HEK293 (cell line): ENCODE measurements at regions not wholly inside any gene's neighbourhood (a gene's known extent, or its start where the extent isn't known, plus 50 kb on each side); places are given as distances from the start of the nearest gene placed in this dataset.

Experiments
- CTCF ChIA-PET: fragments of 350-600 bp; formaldehyde crosslinking; extraction: SDS; loops from one replicate; lab custom pipeline; 2021; ENCODE audit warnings: antibody characterized with exemption; lab: Yijun Ruan, JAX
- POLR2A ChIA-PET: fragments of 300-600 bp; formaldehyde crosslinking; extraction: SDS; loops from one replicate; lab custom pipeline; 2020; ENCODE audit warnings: antibody characterized with exemption, inconsistent platforms; lab: Yijun Ruan, JAX
- H3K27ac ChIP-seq: fragments of 200-500 bp; sonication (Bioruptor generic); 2 replicates; pipeline ENCODE4 v1.5.1; 2014; ENCODE audit warnings: low read depth, low read length, control low read depth, inconsistent platforms; ENCODE audit errors: extremely low read depth
- H3K36me3 ChIP-seq, 2 experiments: fragments of 200-500 bp in 1 of 2; sonication (Bioruptor generic) in 1 of 2; 1 replicate in 1 of 2; 2 replicates in 1 of 2; pipeline ENCODE4 v1.5.1; 2014 to 2017; ENCODE audit warnings: inconsistent platforms in 2 of 2, low read length in 2 of 2; ENCODE audit not compliant: control insufficient read depth in 2 of 2, insufficient read depth in 1 of 2
- H3K4me1 ChIP-seq: fragments of 200-500 bp; sonication (Bioruptor generic); 2 replicates; pipeline ENCODE4 v1.5.1; 2014; ENCODE audit warnings: mild to moderate bottlenecking, low read length, inconsistent platforms; ENCODE audit not compliant: control insufficient read depth, insufficient read depth
- H3K4me3 ChIP-seq: 2 replicates; pipeline ENCODE4 v1.5.1; 2011; ENCODE audit warnings: low read depth, mild to moderate bottlenecking, control low read depth, low read length, moderate library complexity
- H3K9me3 ChIP-seq: fragments of 200-500 bp; sonication (Bioruptor generic); 2 replicates; pipeline ENCODE4 v1.5.1; 2014; ENCODE audit warnings: low read depth, low read length, inconsistent platforms; ENCODE audit not compliant: control insufficient read depth, insufficient read depth
- BCL11B ChIP-seq: fragments of 450-650 bp; formaldehyde crosslinking; IDR thresholded peaks from 2 replicates; pipeline ENCODE4 v1.5.1; 2016; ENCODE audit warnings: low read depth, missing biosample characterization, missing genetic modification characterization
- RBAK ChIP-seq: fragments of 450-650 bp; formaldehyde crosslinking; IDR thresholded peaks from 2 replicates; pipeline ENCODE4 v1.5.1; 2016; ENCODE audit warnings: missing biosample characterization, missing genetic modification characterization
- SALL2 ChIP-seq: fragments of 450-650 bp; formaldehyde crosslinking; IDR thresholded peaks from 2 replicates; pipeline ENCODE4 v1.5.0; 2017; ENCODE audit warnings: missing biosample characterization, mild to moderate bottlenecking, missing genetic modification characterization, borderline replicate concordance
- SETDB1 ChIP-seq: IDR thresholded peaks from one replicate; pipeline ENCODE4 v1.6.1; 2017; ENCODE audit warnings: mild to moderate bottlenecking, low read length, moderate library complexity, mixed read lengths; ENCODE audit not compliant: insufficient read length
- TRIM28 ChIP-seq: IDR thresholded peaks from 2 replicates; pipeline ENCODE4 v1.6.1; 2011; ENCODE audit warnings: low read length, control low read depth, borderline replicate concordance
- ZFHX2 ChIP-seq: fragments of 450-650 bp; formaldehyde crosslinking; conservative IDR thresholded peaks from 2 replicates; pipeline ENCODE4 v1.5.1; 2016; ENCODE audit warnings: missing biosample characterization, missing genetic modification characterization
- ZFP37 ChIP-seq: fragments of 450-650 bp; formaldehyde crosslinking; IDR thresholded peaks from 2 replicates; pipeline ENCODE4 v1.5.1; 2016; ENCODE audit warnings: missing biosample characterization, missing genetic modification characterization
- ZNF174 ChIP-seq: fragments of 450-650 bp; formaldehyde crosslinking; IDR thresholded peaks from 2 replicates; pipeline ENCODE4 v1.5.0; 2017; ENCODE audit warnings: missing biosample characterization, mild to moderate bottlenecking, missing genetic modification characterization
- ZNF266 ChIP-seq: fragments of 450-650 bp; formaldehyde crosslinking; IDR thresholded peaks from 2 replicates; pipeline ENCODE4 v1.5.1; 2016; ENCODE audit warnings: missing biosample characterization, missing genetic modification characterization, low read depth
- ZNF302 ChIP-seq: fragments of 450-650 bp; formaldehyde crosslinking; IDR thresholded peaks from 2 replicates; pipeline ENCODE4 v1.5.1; 2016; ENCODE audit warnings: missing biosample characterization, missing genetic modification characterization, low read depth
- ZNF354C ChIP-seq: fragments of 450-650 bp; formaldehyde crosslinking; IDR thresholded peaks from 2 replicates; pipeline ENCODE4 v1.5.1; 2016; ENCODE audit warnings: missing biosample characterization, missing genetic modification characterization, low read depth, borderline replicate concordance
- ZNF585B ChIP-seq: fragments of 450-650 bp; formaldehyde crosslinking; IDR thresholded peaks from 2 replicates; pipeline ENCODE4 v1.5.1; 2016; ENCODE audit warnings: missing biosample characterization, missing genetic modification characterization
- ZNF677 ChIP-seq: fragments of 450-650 bp; IDR thresholded peaks from 2 replicates; pipeline ENCODE4 v1.5.0; 2018; ENCODE audit warnings: missing biosample characterization, mild to moderate bottlenecking, missing genetic modification characterization, moderate library complexity
- TF ChIP-seq, protein P1 (sequence below): fragments of 450-650 bp; formaldehyde crosslinking; conservative IDR thresholded peaks from 2 replicates; pipeline ENCODE4 v1.5.1; 2016; ENCODE audit warnings: low read depth, missing biosample characterization, missing genetic modification characterization
- TF ChIP-seq, protein P2 (sequence below): fragments of 450-650 bp; formaldehyde crosslinking; conservative IDR thresholded peaks from 2 replicates; pipeline ENCODE4 v1.5.1; 2016; ENCODE audit warnings: low read depth, missing biosample characterization, missing genetic modification characterization

DNA sequence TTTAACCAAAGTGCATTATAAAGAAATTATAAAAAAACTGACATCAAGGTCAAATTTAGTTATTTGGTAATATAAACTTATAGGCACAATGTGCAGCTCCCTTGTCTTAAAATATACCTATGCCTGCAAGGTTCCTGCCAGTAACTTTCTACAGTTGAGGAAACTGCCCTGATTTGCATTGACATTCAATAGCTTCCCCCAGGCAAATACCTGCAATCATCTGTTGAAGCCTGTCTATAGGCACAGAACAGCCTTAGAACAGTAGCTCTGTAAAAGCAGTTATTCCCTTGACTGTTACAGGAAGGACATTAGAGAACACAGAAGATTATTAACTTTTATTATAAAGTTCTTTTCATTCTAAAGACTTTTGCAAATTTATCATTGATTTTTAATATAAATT, 1239.5 kb downstream of the PCDH9 start (continued):
- TF ChIP-seq ZNF302 (tag by site-specific recombination) (no peak), RBAK (tag by site-specific recombination) (no peak)

DNA sequence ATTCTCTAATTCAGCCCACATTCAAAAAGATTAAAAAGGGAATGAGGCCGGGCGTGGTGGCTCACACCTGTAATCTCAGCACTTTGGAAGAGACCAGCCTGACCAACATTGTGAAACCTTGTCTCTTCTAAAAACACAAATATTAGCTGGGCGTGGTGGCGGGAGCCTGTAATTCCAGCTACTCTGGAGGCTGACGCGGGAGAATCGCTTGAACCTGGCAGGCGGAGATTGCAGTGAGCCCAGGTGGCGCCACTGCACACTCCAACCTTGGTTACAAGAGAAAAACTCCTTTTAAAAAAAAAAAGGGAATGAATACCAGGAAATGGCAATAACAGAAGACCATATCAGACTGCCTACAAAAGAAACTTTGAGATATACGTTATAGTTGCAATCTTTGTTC, 1244.5 kb downstream of the PCDH9 start:
- POLR2A ChIA-PET, result no interaction called here
- TF ChIP-seq ZNF354C (tag by site-specific recombination) (no peak), ZFP37 (tag by site-specific recombination) (no peak)
- TF ChIP-seq, all 188 proteins: peak for 0

DNA sequence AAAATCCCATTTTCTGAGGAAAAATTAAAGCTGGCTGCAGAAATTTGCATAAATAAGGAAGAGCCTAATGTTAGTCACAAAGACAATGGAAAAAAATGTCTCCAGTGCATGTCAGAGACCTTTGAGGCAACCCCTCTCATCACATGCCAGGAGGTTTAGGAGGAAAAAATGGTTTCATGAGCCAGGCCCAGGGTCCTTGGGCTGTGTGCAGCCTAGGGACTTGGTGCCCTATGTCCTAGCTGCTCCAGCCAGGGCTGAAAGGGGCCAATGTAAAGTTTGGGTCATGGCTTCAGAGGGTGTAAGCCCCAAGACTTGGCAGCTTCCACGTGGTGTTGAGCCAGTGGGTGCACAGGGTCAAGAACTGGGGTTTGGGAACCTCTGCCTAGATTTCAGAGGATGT, 1252.6 kb downstream of the PCDH9 start:
- no peak overlapping the region for H3K4me3 ChIP-seq
- ChIA-PET POLR2A (no interaction called here), CTCF (no interaction called here)
- H3K36me3 ChIP-seq, result no peaks in the 10 kb centered on the region
- H3K9me3 ChIP-seq, result no peaks in the 10 kb centered on the region
- H3K27ac ChIP-seq, result no peak overlapping the region
- H3K4me1 ChIP-seq, result no peaks in the 10 kb centered on the region
- peak; percentile 65 for TF ChIP-seq SETDB1
- peak; percentile 59; the same call in 1 of the 2 replicates for TF ChIP-seq TRIM28
- TF ChIP-seq BCL11B, result no peak
- TF ChIP-seq ZFHX2 (tag by site-specific recombination), result no peak
- peak; percentile 74 for TF ChIP-seq ZNF585B (tag by site-specific recombination)
- TF ChIP-seq, protein P1, sequence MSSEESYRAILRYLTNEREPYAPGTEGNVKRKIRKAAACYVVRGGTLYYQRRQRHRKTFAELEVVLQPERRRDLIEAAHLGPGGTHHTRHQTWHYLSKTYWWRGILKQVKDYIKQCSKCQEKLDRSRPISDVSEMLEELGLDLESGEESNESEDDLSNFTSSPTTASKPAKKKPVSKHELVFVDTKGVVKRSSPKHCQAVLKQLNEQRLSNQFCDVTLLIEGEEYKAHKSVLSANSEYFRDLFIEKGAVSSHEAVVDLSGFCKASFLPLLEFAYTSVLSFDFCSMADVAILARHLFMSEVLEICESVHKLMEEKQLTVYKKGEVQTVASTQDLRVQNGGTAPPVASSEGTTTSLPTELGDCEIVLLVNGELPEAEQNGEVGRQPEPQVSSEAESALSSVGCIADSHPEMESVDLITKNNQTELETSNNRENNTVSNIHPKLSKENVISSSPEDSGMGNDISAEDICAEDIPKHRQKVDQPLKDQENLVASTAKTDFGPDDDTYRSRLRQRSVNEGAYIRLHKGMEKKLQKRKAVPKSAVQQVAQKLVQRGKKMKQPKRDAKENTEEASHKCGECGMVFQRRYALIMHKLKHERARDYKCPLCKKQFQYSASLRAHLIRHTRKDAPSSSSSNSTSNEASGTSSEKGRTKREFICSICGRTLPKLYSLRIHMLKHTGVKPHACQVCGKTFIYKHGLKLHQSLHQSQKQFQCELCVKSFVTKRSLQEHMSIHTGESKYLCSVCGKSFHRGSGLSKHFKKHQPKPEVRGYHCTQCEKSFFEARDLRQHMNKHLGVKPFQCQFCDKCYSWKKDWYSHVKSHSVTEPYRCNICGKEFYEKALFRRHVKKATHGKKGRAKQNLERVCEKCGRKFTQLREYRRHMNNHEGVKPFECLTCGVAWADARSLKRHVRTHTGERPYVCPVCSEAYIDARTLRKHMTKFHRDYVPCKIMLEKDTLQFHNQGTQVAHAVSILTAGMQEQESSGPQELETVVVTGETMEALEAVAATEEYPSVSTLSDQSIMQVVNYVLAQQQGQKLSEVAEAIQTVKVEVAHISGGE (tag by site-specific recombination), result no peak
- TF ChIP-seq ZNF174 (tag by site-specific recombination), result no peak

More for the DNA sequence above, 1244.5 kb downstream of the PCDH9 start:
- Histone ChIP-seq H3K9me3 (no peaks in the 10 kb centered on the region), H3K4me3 (no peak overlapping the region), H3K36me3 (no peaks in the 10 kb centered on the region), H3K27ac (no peak overlapping the region), H3K4me1 (no peaks in the 10 kb centered on the region)
- CTCF ChIA-PET, result no interaction called here

- Histone ChIP-seq H3K27ac (no peak overlapping the region), H3K9me3 (no peaks in the 10 kb centered on the region), H3K4me1 (no peaks in the 10 kb centered on the region), H3K36me3 (no peaks in the 10 kb centered on the region), H3K4me3 (no peak overlapping the region)
- no peak for TF ChIP-seq ZNF266 (tag by site-specific recombination)
- TF ChIP-seq SALL2 (tag by site-specific recombination), result no peak
- TF ChIP-seq ZNF677 (tag by site-specific recombination), result no peak
- TF ChIP-seq, protein P2, sequence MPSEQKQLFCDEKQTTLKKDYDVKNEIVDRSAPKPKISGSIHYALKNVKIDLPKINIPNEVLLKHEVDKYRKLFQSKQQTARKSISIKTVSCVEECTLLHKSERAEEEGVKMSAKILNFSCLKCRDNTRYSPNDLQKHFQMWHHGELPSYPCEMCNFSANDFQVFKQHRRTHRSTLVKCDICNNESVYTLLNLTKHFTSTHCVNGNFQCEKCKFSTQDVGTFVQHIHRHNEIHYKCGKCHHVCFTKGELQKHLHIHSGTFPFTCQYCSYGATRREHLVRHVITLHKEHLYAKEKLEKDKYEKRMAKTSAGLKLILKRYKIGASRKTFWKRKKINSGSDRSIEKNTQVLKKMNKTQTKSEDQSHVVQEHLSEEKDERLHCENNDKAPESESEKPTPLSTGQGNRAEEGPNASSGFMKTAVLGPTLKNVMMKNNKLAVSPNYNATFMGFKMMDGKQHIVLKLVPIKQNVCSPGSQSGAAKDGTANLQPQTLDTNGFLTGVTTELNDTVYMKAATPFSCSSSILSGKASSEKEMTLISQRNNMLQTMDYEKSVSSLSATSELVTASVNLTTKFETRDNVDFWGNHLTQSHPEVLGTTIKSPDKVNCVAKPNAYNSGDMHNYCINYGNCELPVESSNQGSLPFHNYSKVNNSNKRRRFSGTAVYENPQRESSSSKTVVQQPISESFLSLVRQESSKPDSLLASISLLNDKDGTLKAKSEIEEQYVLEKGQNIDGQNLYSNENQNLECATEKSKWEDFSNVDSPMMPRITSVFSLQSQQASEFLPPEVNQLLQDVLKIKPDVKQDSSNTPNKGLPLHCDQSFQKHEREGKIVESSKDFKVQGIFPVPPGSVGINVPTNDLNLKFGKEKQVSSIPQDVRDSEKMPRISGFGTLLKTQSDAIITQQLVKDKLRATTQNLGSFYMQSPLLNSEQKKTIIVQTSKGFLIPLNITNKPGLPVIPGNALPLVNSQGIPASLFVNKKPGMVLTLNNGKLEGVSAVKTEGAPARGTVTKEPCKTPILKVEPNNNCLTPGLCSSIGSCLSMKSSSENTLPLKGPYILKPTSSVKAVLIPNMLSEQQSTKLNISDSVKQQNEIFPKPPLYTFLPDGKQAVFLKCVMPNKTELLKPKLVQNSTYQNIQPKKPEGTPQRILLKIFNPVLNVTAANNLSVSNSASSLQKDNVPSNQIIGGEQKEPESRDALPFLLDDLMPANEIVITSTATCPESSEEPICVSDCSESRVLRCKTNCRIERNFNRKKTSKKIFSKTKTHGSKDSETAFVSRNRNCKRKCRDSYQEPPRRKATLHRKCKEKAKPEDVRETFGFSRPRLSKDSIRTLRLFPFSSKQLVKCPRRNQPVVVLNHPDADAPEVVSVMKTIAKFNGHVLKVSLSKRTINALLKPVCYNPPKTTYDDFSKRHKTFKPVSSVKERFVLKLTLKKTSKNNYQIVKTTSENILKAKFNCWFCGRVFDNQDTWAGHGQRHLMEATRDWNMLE (tag by site-specific recombination), result no peak
- CTCF ChIA-PET, result no interaction called here
- POLR2A ChIA-PET, result no interaction called here
Measured at GRCh38 chr13:65971541-65971940, 1258.6 kb downstream of the PCDH9 start.
